Gastroesophageal sphincter (tissue), 3 donors: ENCODE measurements at regions not wholly inside any gene's neighbourhood (a gene's known extent, or its start where the extent isn't known, plus 50 kb on each side); places are given as distances from the start of the nearest gene placed in this dataset.

Experiments
- CTCF ChIP-seq, 4 experiments: fragments of 200-600 bp in 2 of 4; fragments of 450-650 bp in 2 of 4; sonication (generic) in 1 of 4; IDR thresholded peaks; one replicate each; pipeline ENCODE4 v1.5.1; 2017 to 2019; ENCODE audit warnings: antibody characterized with exemption in 4 of 4, mild to moderate bottlenecking in 2 of 4, moderate library complexity in 2 of 4
- POLR2A ChIP-seq, 2 donors: fragments of 450-650 bp; IDR thresholded peaks; one replicate each; pipeline ENCODE4 v1.6.1; 2017; ENCODE audit warnings: antibody characterized with exemption in 2 of 2, mild to moderate bottlenecking in 2 of 2, moderate library complexity in 1 of 2

- TF ChIP-seq CTCF (IDR thresholded peaks at IDR 0.05) (no peak), POLR2A (IDR thresholded peaks at IDR 0.05) (no peak)
These were observed 72.3 kb downstream of the CAMK2N1 start for GRCh38 chr1:20413776-20414140.
